ENCODE measurements at regions not wholly inside any gene's neighbourhood (a gene's known extent, or its start where the extent isn't known, plus 50 kb on each side); places are given as distances from the start of the nearest gene placed in this dataset.

GRCh38 chr11:92455210-92455790 is 230.7 kb downstream of the FAT3 start:
- no peak for TF ChIP-seq POLR2A (IDR thresholded peaks at IDR 0.05; ENCODE audit: low read length)
- TF ChIP-seq, protein P1, sequence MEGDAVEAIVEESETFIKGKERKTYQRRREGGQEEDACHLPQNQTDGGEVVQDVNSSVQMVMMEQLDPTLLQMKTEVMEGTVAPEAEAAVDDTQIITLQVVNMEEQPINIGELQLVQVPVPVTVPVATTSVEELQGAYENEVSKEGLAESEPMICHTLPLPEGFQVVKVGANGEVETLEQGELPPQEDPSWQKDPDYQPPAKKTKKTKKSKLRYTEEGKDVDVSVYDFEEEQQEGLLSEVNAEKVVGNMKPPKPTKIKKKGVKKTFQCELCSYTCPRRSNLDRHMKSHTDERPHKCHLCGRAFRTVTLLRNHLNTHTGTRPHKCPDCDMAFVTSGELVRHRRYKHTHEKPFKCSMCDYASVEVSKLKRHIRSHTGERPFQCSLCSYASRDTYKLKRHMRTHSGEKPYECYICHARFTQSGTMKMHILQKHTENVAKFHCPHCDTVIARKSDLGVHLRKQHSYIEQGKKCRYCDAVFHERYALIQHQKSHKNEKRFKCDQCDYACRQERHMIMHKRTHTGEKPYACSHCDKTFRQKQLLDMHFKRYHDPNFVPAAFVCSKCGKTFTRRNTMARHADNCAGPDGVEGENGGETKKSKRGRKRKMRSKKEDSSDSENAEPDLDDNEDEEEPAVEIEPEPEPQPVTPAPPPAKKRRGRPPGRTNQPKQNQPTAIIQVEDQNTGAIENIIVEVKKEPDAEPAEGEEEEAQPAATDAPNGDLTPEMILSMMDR (IDR thresholded peaks at IDR 0.05) = no peak
- no peak for TF ChIP-seq BHLHE40 (IDR thresholded peaks at IDR 0.05; ENCODE audit: low read depth, low read length)
- TF ChIP-seq RFX5 (IDR thresholded peaks at IDR 0.05) = no peak
- no peak for TF ChIP-seq HOXA7 (CRISPR knock-in tag; IDR thresholded peaks at IDR 0.05)
- no peak for TF ChIP-seq HES2 (IDR thresholded peaks at IDR 0.05)
- TF ChIP-seq RAD21 (conservative IDR thresholded peaks at IDR 0.05 in 1 of 2, IDR thresholded peaks at IDR 0.05 in 1 of 2) = no peak
- TF ChIP-seq, protein P2, sequence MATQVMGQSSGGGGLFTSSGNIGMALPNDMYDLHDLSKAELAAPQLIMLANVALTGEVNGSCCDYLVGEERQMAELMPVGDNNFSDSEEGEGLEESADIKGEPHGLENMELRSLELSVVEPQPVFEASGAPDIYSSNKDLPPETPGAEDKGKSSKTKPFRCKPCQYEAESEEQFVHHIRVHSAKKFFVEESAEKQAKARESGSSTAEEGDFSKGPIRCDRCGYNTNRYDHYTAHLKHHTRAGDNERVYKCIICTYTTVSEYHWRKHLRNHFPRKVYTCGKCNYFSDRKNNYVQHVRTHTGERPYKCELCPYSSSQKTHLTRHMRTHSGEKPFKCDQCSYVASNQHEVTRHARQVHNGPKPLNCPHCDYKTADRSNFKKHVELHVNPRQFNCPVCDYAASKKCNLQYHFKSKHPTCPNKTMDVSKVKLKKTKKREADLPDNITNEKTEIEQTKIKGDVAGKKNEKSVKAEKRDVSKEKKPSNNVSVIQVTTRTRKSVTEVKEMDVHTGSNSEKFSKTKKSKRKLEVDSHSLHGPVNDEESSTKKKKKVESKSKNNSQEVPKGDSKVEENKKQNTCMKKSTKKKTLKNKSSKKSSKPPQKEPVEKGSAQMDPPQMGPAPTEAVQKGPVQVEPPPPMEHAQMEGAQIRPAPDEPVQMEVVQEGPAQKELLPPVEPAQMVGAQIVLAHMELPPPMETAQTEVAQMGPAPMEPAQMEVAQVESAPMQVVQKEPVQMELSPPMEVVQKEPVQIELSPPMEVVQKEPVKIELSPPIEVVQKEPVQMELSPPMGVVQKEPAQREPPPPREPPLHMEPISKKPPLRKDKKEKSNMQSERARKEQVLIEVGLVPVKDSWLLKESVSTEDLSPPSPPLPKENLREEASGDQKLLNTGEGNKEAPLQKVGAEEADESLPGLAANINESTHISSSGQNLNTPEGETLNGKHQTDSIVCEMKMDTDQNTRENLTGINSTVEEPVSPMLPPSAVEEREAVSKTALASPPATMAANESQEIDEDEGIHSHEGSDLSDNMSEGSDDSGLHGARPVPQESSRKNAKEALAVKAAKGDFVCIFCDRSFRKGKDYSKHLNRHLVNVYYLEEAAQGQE (IDR thresholded peaks at IDR 0.05) = no peak
- TF ChIP-seq JUN (IDR thresholded peaks at IDR 0.05) = no peak
- TF ChIP-seq MYC (IDR thresholded peaks at IDR 0.05; ENCODE audit: borderline replicate concordance, low read length) = no peak
- TF ChIP-seq MAX (IDR thresholded peaks at IDR 0.05) = no peak
- TF ChIP-seq RCOR1 (IDR thresholded peaks at IDR 0.05; ENCODE audit: low read depth, low read length) = no peak
- no peak for TF ChIP-seq PHF8 (IDR thresholded peaks at IDR 0.05; ENCODE audit: borderline replicate concordance, low read depth)
